Fibroblast of villous mesenchyme (primary cell): ENCODE measurements at regions not wholly inside any gene's neighbourhood (a gene's known extent, or its start where the extent isn't known, plus 50 kb on each side); places are given as distances from the start of the nearest gene placed in this dataset.

Source experiments
- DNase-seq: peaks from one replicate; pipeline ENCODE4 v3.0.0-alpha.2; 2010; ENCODE audit warnings: low read depth
- H3K4me3 ChIP-seq: 2 replicates; pipeline ENCODE4 v1.5.1; 2011; ENCODE audit warnings: low read depth, mild to moderate bottlenecking, low read length
- TF ChIP-seq, protein P1 (sequence below): IDR thresholded peaks from 2 replicates; pipeline ENCODE4 v1.5.1; 2012; ENCODE audit warnings: low read depth, mild to moderate bottlenecking, low read length; ENCODE audit not compliant: insufficient read depth

DNA sequence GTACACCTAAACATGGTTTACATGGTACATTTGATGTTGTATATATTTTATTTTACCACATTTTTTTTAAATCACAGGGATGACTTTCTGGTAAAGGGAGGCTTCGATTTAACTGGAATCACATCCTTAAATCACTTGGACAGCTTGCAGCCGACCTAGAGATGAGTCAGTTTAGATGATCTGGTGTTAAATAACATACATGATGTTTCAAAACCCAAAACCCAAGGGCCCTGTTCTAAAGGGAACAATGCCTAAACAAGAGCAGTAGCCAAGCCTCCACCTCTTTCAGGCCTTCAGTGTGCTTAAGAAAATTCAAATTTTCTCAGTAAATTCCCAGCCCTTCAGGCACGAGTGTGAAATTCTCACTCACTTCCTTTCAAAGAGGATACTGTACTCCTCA, 108.8 kb downstream of the WT1 start:
- no peak overlapping the region for H3K4me3 ChIP-seq
- DNase-seq: peak; percentile 68
- TF ChIP-seq, protein P1, sequence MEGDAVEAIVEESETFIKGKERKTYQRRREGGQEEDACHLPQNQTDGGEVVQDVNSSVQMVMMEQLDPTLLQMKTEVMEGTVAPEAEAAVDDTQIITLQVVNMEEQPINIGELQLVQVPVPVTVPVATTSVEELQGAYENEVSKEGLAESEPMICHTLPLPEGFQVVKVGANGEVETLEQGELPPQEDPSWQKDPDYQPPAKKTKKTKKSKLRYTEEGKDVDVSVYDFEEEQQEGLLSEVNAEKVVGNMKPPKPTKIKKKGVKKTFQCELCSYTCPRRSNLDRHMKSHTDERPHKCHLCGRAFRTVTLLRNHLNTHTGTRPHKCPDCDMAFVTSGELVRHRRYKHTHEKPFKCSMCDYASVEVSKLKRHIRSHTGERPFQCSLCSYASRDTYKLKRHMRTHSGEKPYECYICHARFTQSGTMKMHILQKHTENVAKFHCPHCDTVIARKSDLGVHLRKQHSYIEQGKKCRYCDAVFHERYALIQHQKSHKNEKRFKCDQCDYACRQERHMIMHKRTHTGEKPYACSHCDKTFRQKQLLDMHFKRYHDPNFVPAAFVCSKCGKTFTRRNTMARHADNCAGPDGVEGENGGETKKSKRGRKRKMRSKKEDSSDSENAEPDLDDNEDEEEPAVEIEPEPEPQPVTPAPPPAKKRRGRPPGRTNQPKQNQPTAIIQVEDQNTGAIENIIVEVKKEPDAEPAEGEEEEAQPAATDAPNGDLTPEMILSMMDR: no peak

DNA sequence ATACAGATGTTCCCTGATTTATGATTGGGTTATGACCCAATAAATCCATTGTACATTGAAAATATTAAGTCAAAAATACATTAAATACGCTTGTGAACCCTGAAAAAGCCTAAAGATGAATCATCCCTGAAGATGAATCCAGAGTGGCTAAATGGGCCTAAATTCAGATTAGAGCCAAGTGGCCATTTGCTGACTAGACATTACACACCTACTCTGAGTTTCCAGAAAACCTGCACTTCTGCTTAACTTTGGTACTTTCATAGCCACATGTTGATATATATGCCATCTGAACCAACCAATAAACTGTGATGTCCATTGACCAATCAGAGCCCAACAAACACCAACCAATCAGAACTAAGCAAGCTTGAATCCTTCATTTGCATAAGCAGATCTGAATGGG, 106.9 kb downstream of the WT1 start:
- no peak for DNase-seq
- H3K4me3 ChIP-seq: no peak overlapping the region
- TF ChIP-seq, protein P1: no peak

DNA sequence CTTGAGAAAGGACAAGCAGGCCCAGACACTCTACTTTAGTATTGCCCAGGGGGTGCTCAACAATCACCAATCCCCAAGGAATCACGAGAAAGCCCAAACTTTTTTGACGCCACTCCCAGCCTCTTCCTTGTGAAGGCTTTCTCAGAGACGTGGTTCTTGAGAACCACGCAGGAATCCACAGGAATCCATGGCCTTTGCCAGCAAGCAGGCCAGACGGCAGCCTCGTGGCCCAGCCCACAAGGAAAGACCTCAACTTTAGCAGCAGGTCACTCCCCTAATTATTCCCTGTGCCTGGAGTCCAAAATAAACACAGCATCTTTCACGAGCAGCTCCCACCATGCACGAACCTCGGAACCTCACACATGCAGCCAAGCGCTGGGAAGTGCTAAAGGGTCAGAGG, 104.2 kb downstream of the WT1 start:
- peak; percentile 59 for DNase-seq
- TF ChIP-seq, protein P1: no peak
- no peak overlapping the region for H3K4me3 ChIP-seq

DNA sequence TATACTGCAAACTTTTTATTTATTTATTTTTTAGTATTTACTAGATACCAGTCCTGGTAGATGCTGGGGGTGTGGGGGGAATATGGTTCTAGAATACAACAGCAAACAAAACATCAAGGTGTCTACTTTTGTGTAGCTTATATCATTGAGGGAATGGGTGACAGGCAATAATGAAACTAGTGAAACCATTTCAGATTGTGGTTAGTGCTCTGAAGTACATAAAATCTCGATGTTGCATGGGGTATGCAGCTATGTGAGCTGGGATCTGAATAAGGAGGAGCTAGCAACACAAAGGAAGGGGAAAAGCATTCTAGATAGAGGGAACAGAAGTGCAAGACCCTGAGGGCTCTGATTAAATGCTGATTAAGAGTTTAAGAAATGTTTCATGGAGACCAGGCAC, 103.5 kb downstream of the WT1 start:
- TF ChIP-seq, protein P1: no peak
- no peak overlapping the region for H3K4me3 ChIP-seq
- DNase-seq: no peak

DNA sequence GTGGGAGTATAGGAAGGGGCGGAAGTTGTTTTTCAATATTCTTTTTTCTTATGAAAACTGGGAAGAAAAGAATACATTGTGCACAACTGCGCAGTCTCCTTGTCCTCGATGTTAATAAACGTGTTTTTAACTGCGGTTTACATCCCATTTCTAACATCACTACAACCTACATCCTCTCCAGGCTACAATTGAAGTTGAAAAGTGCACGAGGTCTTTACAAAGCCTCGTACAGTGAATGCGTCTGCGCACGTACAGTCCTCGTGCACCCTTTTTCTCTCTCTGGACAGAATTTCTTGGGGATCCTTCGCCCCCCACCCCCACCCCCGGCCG, 102.4 kb downstream of the WT1 start:
- TF ChIP-seq, protein P1: no peak
- no peak overlapping the region for H3K4me3 ChIP-seq
- DNase-seq: no peak

DNA sequence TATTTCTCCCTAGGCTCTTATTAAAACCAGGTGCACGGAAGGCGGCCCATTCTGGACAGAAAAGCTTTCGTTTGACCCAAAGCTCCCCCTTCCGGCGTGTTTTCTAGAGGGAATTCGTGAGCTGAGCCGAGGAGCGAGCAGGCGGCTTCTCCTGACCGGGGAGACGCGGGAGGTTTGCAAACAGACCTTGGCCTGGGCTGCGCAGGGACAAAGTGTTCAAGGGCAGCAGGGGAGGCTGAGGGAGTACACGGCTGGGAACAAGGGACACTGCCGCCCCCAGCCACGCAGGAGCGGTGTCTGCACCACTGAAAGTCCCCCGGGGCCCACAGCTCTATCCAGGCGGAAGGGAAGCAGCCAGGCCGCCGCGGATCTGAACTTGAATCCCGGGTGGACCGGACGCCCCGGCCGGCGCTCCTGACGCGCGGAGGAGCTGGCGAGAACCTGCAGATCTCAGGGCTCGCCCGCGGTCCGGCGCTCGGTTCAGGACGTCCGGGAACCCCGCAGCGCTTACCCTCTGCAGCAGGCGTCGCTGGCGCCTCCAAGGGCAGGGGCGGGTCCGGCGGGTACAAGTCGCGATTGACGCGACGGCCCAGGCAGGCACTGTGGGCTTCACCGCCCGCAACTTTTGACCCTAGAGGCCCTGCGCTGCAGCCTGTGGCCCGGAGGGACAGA, 101.9 kb downstream of the WT1 start:
- H3K4me3 ChIP-seq: peak overlapping the region; percentile 45
- TF ChIP-seq, protein P1: peak; percentile 49
- peak; percentile 60 for DNase-seq

DNA sequence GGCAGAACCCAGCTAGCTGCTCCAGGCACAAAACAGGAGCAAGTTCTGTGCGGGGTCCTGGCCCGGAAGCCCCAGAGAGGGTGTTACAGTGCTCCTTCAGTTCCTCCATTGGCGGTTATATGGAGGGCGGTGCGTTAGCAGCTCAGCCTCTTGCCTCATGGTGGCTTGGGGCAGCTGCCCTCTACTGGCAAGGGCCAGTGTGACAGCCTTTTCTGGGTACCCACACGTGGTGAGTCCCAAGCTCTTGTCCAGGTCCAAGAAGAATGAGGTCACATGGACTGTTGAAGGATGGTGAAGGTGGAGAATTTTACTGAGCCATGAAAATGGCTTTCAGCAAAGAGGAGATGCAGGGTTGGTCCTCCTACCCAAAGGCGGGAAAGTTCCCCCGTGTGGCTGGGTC, 100.5 kb downstream of the WT1 start:
- H3K4me3 ChIP-seq: no peak overlapping the region
- no peak for DNase-seq
- TF ChIP-seq, protein P1: peak; percentile 40
